Neural crest cell (in vitro differentiated cells): ENCODE measurements at regions not wholly inside any gene's neighbourhood (a gene's known extent, or its start where the extent isn't known, plus 50 kb on each side); places are given as distances from the start of the nearest gene placed in this dataset.

Experiments used
- DNase-seq: peaks from one replicate; pipeline ENCODE4 v3.0.0; 2021; ENCODE audit warnings: low read depth, mixed read lengths, low spot score
- H3K27ac Mint-ChIP-seq: one replicate; pipeline ENCODE4 v1.8.0; 2021; ENCODE audit warnings: mild to moderate bottlenecking, mixed read lengths; ENCODE audit not compliant: unreplicated experiment
- H3K27me3 Mint-ChIP-seq: 2 replicates; pipeline ENCODE4 v1.8.0; 2021; ENCODE audit warnings: low read depth, mild to moderate bottlenecking, mixed read lengths
- H3K36me3 Mint-ChIP-seq: 2 replicates; pipeline ENCODE4 v1.8.0; 2021; ENCODE audit warnings: low read depth, mild to moderate bottlenecking, mixed read lengths
- H3K4me1 Mint-ChIP-seq: 2 replicates; pipeline ENCODE4 v1.8.0; 2021; ENCODE audit warnings: mixed read lengths
- H3K4me3 Mint-ChIP-seq: one replicate; pipeline ENCODE4 v1.8.0; 2021; ENCODE audit warnings: mild to moderate bottlenecking, mixed read lengths
- H3K9me3 Mint-ChIP-seq: 2 replicates; pipeline ENCODE4 v1.8.0; 2021; ENCODE audit warnings: mixed read lengths
- CTCF ChIP-seq: fragments of 200-600 bp; sonication (generic); conservative IDR thresholded peaks from 2 replicates; pipeline ENCODE4 v1.5.0; 2021; ENCODE audit warnings: antibody characterized with exemption, mild to moderate bottlenecking

GRCh38 chr1:213389061-213389581 is 338.1 kb downstream of the RPS6KC1 start:
- H3K4me1 Mint-ChIP-seq = peaks cover 32% of the 10 kb centered on the region
- H3K36me3 Mint-ChIP-seq = no peaks in the 10 kb centered on the region
- peak overlapping the region; percentile 2 for H3K27ac Mint-ChIP-seq
- peaks cover 5% of the 10 kb centered on the region for H3K9me3 Mint-ChIP-seq
- H3K27me3 Mint-ChIP-seq = no peaks in the 10 kb centered on the region
- no peak for TF ChIP-seq CTCF
- no peak for DNase-seq
- no peak overlapping the region for H3K4me3 Mint-ChIP-seq

DNA sequence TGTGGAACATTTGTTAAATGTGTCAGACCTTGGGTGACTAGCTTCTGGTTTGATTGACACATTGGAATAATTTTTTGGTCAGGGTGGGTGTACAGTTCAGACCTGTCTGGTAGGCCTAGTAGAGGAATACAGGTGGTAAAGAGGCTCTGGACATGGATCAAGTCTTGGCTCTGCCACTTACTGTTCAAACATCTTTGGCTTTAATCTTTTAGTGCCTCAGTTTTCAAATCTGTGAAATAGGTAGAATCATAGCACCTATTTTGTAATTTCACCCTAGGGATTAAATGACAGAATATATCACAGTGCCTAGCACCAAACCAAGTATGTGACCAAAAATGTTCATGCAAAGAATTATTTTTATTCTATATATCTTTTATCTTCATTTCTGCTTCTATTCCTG is 340.4 kb downstream of the RPS6KC1 start:
- no peak for DNase-seq
- Mint-ChIP-seq H3K27ac (no peak overlapping the region), H3K27me3 (no peaks in the 10 kb centered on the region), H3K4me1 (peaks cover 43% of the 10 kb centered on the region), H3K4me3 (no peak overlapping the region), H3K9me3 (peaks cover 6% of the 10 kb centered on the region), H3K36me3 (no peaks in the 10 kb centered on the region)
- TF ChIP-seq CTCF = no peak

GRCh38 chr1:213393860-213394259 is 342.8 kb downstream of the RPS6KC1 start:
- Mint-ChIP-seq H3K9me3 (peaks cover 11% of the 10 kb centered on the region), H3K4me1 (peaks cover 52% of the 10 kb centered on the region), H3K27ac (no peak overlapping the region), H3K36me3 (peaks cover 4% of the 10 kb centered on the region), H3K4me3 (no peak overlapping the region), H3K27me3 (no peaks in the 10 kb centered on the region)
- no peak for TF ChIP-seq CTCF
- no peak for DNase-seq

DNA sequence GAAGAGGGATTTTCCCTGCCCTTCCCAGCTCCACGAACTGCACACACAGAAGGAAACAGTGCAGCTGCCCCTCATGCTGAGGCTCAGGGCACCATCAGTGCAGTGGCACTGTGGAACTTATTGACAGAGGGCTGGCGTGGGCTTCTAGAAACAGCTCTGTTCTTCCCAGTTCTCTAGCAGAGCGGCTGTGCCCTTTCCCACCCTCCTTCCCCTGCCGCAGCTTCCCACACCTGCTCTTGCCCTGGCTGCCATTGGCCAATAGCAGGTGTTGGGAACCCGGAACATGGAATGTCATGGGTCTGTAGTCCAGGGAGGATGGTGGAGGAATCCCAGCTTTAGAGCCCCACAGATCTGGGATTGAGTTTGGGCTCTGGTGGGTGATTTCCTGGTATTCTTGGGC is 343.8 kb downstream of the RPS6KC1 start:
- Mint-ChIP-seq H3K27me3 (no peaks in the 10 kb centered on the region), H3K9me3 (peaks cover 15% of the 10 kb centered on the region), H3K36me3 (peaks cover 4% of the 10 kb centered on the region), H3K27ac (peak overlapping the region; percentile 15), H3K4me1 (peaks cover 59% of the 10 kb centered on the region), H3K4me3 (no peak overlapping the region)
- no peak for TF ChIP-seq CTCF
- no peak for DNase-seq

DNA sequence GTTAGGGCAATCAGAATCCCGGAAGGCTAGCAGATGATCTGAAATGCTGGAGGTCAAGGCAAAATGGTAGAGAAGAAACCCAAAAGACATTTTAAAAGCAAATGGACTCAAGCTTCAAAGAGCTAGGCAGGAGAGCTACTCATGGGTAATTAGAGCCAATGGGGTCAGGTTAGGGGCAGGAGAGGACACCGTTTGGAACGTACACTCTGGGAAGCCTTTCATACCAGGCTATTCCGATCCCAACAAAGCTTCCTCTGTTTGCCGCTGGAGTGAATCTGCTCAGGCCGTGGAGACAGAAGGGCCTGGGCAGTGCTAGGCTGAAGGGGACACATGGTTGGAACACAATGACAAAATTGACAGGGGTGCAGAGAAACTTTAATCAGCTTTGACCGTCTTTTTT is 346.6 kb downstream of the RPS6KC1 start:
- H3K9me3 Mint-ChIP-seq = peaks cover 20% of the 10 kb centered on the region
- H3K36me3 Mint-ChIP-seq = peaks cover 4% of the 10 kb centered on the region
- H3K4me3 Mint-ChIP-seq = peak overlapping the region; percentile 59
- no peak for DNase-seq
- peak overlapping the region; percentile 72 for H3K27ac Mint-ChIP-seq
- H3K4me1 Mint-ChIP-seq = peaks cover 46% of the 10 kb centered on the region
- H3K27me3 Mint-ChIP-seq = no peaks in the 10 kb centered on the region
- no peak for TF ChIP-seq CTCF

- H3K27me3 Mint-ChIP-seq = no peaks in the 10 kb centered on the region
- peak overlapping the region; percentile 90 for H3K27ac Mint-ChIP-seq
- H3K4me3 Mint-ChIP-seq = peak overlapping the region; percentile 81
- H3K36me3 Mint-ChIP-seq = peaks cover 4% of the 10 kb centered on the region
- H3K9me3 Mint-ChIP-seq = peaks cover 21% of the 10 kb centered on the region
- TF ChIP-seq CTCF = no peak
- peaks cover 42% of the 10 kb centered on the region for H3K4me1 Mint-ChIP-seq
- DNase-seq = peak; percentile 25
These were observed 348.7 kb downstream of the RPS6KC1 start for GRCh38 chr1:213399695-213400094.
